ENCODE measurements at regions not wholly inside any gene's neighbourhood (a gene's known extent, or its start where the extent isn't known, plus 50 kb on each side); places are given as distances from the start of the nearest gene placed in this dataset.

GRCh38 chr4:187944179-187944578, 51.4 kb upstream of the ZFP42 start:
- TF ChIP-seq CTCF (IDR thresholded peaks at IDR 0.05) (no peak), EP300 (IDR thresholded peaks at IDR 0.05; ENCODE audit: low read depth) (no peak), POLR2AphosphoS5 (IDR thresholded peaks at IDR 0.05) (no peak)

Measured in transverse colon (tissue), 4 donors.